ENCODE measurements at regions not wholly inside any gene's neighbourhood (a gene's known extent, or its start where the extent isn't known, plus 50 kb on each side); places are given as distances from the start of the nearest gene placed in this dataset.
"Not testable (repeated sequence)": the region's sequence is repeated elsewhere in the genome, so short reads cannot be mapped to it uniquely, and the experiment has no call there.

- H3K27me3 ChIP-seq (ENCODE audit: control insufficient read depth, insufficient read depth, low read length), result no peaks in the 10 kb centered on the region
- H3K36me3 ChIP-seq (replicated peaks; ENCODE audit: control insufficient read depth, insufficient read depth, low read length), result no peaks in the 10 kb centered on the region
- no peak overlapping the region for H3K4me3 ChIP-seq (ENCODE audit: insufficient read depth, low read depth, low read length)
- DNase-seq, result no peak
Measured at GRCh38 chr4:10787365-10787764, 102.8 kb upstream of the CLNK start.

- no peak for DNase-seq
- no peak overlapping the region for H3K4me3 ChIP-seq (ENCODE audit: insufficient read depth, low read depth, low read length)
- H3K27me3 ChIP-seq (ENCODE audit: control insufficient read depth, insufficient read depth, low read length), result no peaks in the 10 kb centered on the region
- H3K36me3 ChIP-seq (replicated peaks; ENCODE audit: control insufficient read depth, insufficient read depth, low read length), result no peaks in the 10 kb centered on the region
Measured at GRCh38 chr4:10784621-10785020, 100.1 kb upstream of the CLNK start.

- no peak overlapping the region for H3K4me3 ChIP-seq (ENCODE audit: insufficient read depth, low read depth, low read length)
- no peak for DNase-seq
- no peaks in the 10 kb centered on the region for H3K27me3 ChIP-seq (ENCODE audit: control insufficient read depth, insufficient read depth, low read length)
- no peaks in the 10 kb centered on the region for H3K36me3 ChIP-seq (replicated peaks; ENCODE audit: control insufficient read depth, insufficient read depth, low read length)
Measured at GRCh38 chr4:10783351-10783750, 98.8 kb upstream of the CLNK start.

- no peak overlapping the region for H3K4me3 ChIP-seq (ENCODE audit: insufficient read depth, low read depth, low read length)
- no peaks in the 10 kb centered on the region for H3K36me3 ChIP-seq (replicated peaks; ENCODE audit: control insufficient read depth, insufficient read depth, low read length)
- DNase-seq, result no peak
- no peaks in the 10 kb centered on the region for H3K27me3 ChIP-seq (ENCODE audit: control insufficient read depth, insufficient read depth, low read length)
Measured at GRCh38 chr4:10781805-10782204, 97.2 kb upstream of the CLNK start.

GRCh38 chr4:10780803-10781202 lies 96.2 kb upstream of the CLNK start:
- H3K36me3 ChIP-seq (replicated peaks; ENCODE audit: control insufficient read depth, insufficient read depth, low read length); DNase-seq; H3K27me3 ChIP-seq (ENCODE audit: control insufficient read depth, insufficient read depth, low read length); H3K4me3 ChIP-seq (ENCODE audit: insufficient read depth, low read depth, low read length): not testable (repeated sequence)

- H3K27me3 ChIP-seq (ENCODE audit: control insufficient read depth, insufficient read depth, low read length); DNase-seq; H3K4me3 ChIP-seq (ENCODE audit: insufficient read depth, low read depth, low read length); H3K36me3 ChIP-seq (replicated peaks; ENCODE audit: control insufficient read depth, insufficient read depth, low read length): not testable (repeated sequence)
Measured at GRCh38 chr4:10775132-10775531, 90.6 kb upstream of the CLNK start.

GRCh38 chr4:10773656-10774055 lies 89.1 kb upstream of the CLNK start:
- Histone ChIP-seq H3K27me3 (ENCODE audit: control insufficient read depth, insufficient read depth, low read length) (no peaks in the 10 kb centered on the region), H3K4me3 (ENCODE audit: insufficient read depth, low read depth, low read length) (no peak overlapping the region), H3K36me3 (replicated peaks; ENCODE audit: control insufficient read depth, insufficient read depth, low read length) (no peaks in the 10 kb centered on the region)
- no peak for DNase-seq

- Histone ChIP-seq H3K4me3 (ENCODE audit: insufficient read depth, low read depth, low read length) (no peak overlapping the region), H3K27me3 (ENCODE audit: control insufficient read depth, insufficient read depth, low read length) (no peaks in the 10 kb centered on the region), H3K36me3 (replicated peaks; ENCODE audit: control insufficient read depth, insufficient read depth, low read length) (no peaks in the 10 kb centered on the region)
- DNase-seq, result no peak
Measured at GRCh38 chr4:10773010-10773409, 88.4 kb upstream of the CLNK start.

GRCh38 chr4:10765386-10765785 lies 80.8 kb upstream of the CLNK start:
- Histone ChIP-seq H3K36me3 (replicated peaks; ENCODE audit: control insufficient read depth, insufficient read depth, low read length) (no peaks in the 10 kb centered on the region), H3K27me3 (ENCODE audit: control insufficient read depth, insufficient read depth, low read length) (no peaks in the 10 kb centered on the region), H3K4me3 (ENCODE audit: insufficient read depth, low read depth, low read length) (no peak overlapping the region)
- no peak for DNase-seq

- no peaks in the 10 kb centered on the region for H3K36me3 ChIP-seq (replicated peaks; ENCODE audit: control insufficient read depth, insufficient read depth, low read length)
- no peaks in the 10 kb centered on the region for H3K27me3 ChIP-seq (ENCODE audit: control insufficient read depth, insufficient read depth, low read length)
- DNase-seq, result no peak
- no peak overlapping the region for H3K4me3 ChIP-seq (ENCODE audit: insufficient read depth, low read depth, low read length)
Measured at GRCh38 chr4:10762561-10762960, 78.0 kb upstream of the CLNK start.

GRCh38 chr4:10761903-10762302 lies 77.3 kb upstream of the CLNK start:
- no peak for DNase-seq
- Histone ChIP-seq H3K36me3 (replicated peaks; ENCODE audit: control insufficient read depth, insufficient read depth, low read length) (no peaks in the 10 kb centered on the region), H3K4me3 (ENCODE audit: insufficient read depth, low read depth, low read length) (no peak overlapping the region), H3K27me3 (ENCODE audit: control insufficient read depth, insufficient read depth, low read length) (no peaks in the 10 kb centered on the region)

GRCh38 chr4:10760086-10760485 lies 75.5 kb upstream of the CLNK start:
- no peaks in the 10 kb centered on the region for H3K27me3 ChIP-seq (ENCODE audit: control insufficient read depth, insufficient read depth, low read length)
- DNase-seq, result no peak
- no peaks in the 10 kb centered on the region for H3K36me3 ChIP-seq (replicated peaks; ENCODE audit: control insufficient read depth, insufficient read depth, low read length)
- no peak overlapping the region for H3K4me3 ChIP-seq (ENCODE audit: insufficient read depth, low read depth, low read length)

- H3K36me3 ChIP-seq (replicated peaks; ENCODE audit: control insufficient read depth, insufficient read depth, low read length), result no peaks in the 10 kb centered on the region
- no peak for DNase-seq
- no peaks in the 10 kb centered on the region for H3K27me3 ChIP-seq (ENCODE audit: control insufficient read depth, insufficient read depth, low read length)
- no peak overlapping the region for H3K4me3 ChIP-seq (ENCODE audit: insufficient read depth, low read depth, low read length)
Measured at GRCh38 chr4:10758906-10759305, 74.3 kb upstream of the CLNK start.

- Histone ChIP-seq H3K27me3 (ENCODE audit: control insufficient read depth, insufficient read depth, low read length) (no peaks in the 10 kb centered on the region), H3K4me3 (ENCODE audit: insufficient read depth, low read depth, low read length) (no peak overlapping the region), H3K36me3 (replicated peaks; ENCODE audit: control insufficient read depth, insufficient read depth, low read length) (no peaks in the 10 kb centered on the region)
- DNase-seq, result no peak
Measured at GRCh38 chr4:10753856-10754402, 69.4 kb upstream of the CLNK start.

- no peaks in the 10 kb centered on the region for H3K36me3 ChIP-seq (replicated peaks; ENCODE audit: control insufficient read depth, insufficient read depth, low read length)
- DNase-seq, result no peak
- H3K27me3 ChIP-seq (ENCODE audit: control insufficient read depth, insufficient read depth, low read length), result no peaks in the 10 kb centered on the region
- no peak overlapping the region for H3K4me3 ChIP-seq (ENCODE audit: insufficient read depth, low read depth, low read length)
Measured at GRCh38 chr4:10753336-10753735, 68.8 kb upstream of the CLNK start.

- no peaks in the 10 kb centered on the region for H3K36me3 ChIP-seq (replicated peaks; ENCODE audit: control insufficient read depth, insufficient read depth, low read length)
- no peak for DNase-seq
- H3K4me3 ChIP-seq (ENCODE audit: insufficient read depth, low read depth, low read length), result no peak overlapping the region
Measured at GRCh38 chr4:10750714-10751113, 66.1 kb upstream of the CLNK start.

More at GRCh38 chr4:10750714-10751113, 66.1 kb upstream of the CLNK start:
- no peaks in the 10 kb centered on the region for H3K27me3 ChIP-seq (ENCODE audit: control insufficient read depth, insufficient read depth, low read length)
